Activated CD4-positive, alpha-beta T cell treated with anti-CD3 and anti-CD28 coated beads for 36 hours (primary cell): ENCODE measurements at regions not wholly inside any gene's neighbourhood (a gene's known extent, or its start where the extent isn't known, plus 50 kb on each side); places are given as distances from the start of the nearest gene placed in this dataset.
A peak's percentile ranks its signal among the peaks of the same experiment; 100 is the strongest.

Experiments used
- ATAC-seq: fragments of 200-7000 bp; cut with Tn5 transposase; one replicate; pipeline ENCODE4 v1.10.0; 2021; ENCODE audit warnings: mild to moderate bottlenecking, moderate library complexity
- CTCF ChIA-PET: fragments of 350-600 bp; sonication (Branson Sonifier 250); formaldehyde crosslinking; loops from one replicate; lab custom pipeline; 2021; ENCODE audit warnings: antibody characterized with exemption; lab: Charles Lee
- POLR2A ChIA-PET: fragments of 350-600 bp; sonication (Branson Sonifier 250); formaldehyde crosslinking; loops from one replicate; lab custom pipeline; 2021; ENCODE audit warnings: antibody characterized with exemption, inconsistent platforms; lab: Charles Lee
- DNase-seq: peaks from one replicate; pipeline ENCODE4 v3.0.0-alpha.2; 2020
- H3K27ac Mint-ChIP-seq: one replicate; pipeline ENCODE4 v1.8.0; 2021; ENCODE audit warnings: mixed read lengths
- H3K27me3 Mint-ChIP-seq: one replicate; pipeline ENCODE4 v1.8.0; 2021; ENCODE audit warnings: mixed read lengths
- H3K36me3 Mint-ChIP-seq: one replicate; pipeline ENCODE4 v1.8.0; 2021; ENCODE audit warnings: low read depth, mixed read lengths
- H3K4me1 Mint-ChIP-seq: one replicate; pipeline ENCODE4 v1.8.0; 2021; ENCODE audit warnings: mixed read lengths
- H3K4me3 Mint-ChIP-seq: one replicate; pipeline ENCODE4 v1.8.0; 2021; ENCODE audit warnings: mild to moderate bottlenecking, moderate library complexity, mixed read lengths
- H3K9me3 Mint-ChIP-seq: one replicate; pipeline ENCODE4 v1.8.0; 2021; ENCODE audit warnings: low read depth, mixed read lengths
- intact Hi-C, 2 experiments: fragments of 100-400 bp; cut with DNase I in 1 of 2; cut with micrococcal nuclease in 1 of 2; formaldehyde crosslinking; loops; one replicate each; pipeline versions ENCODE4 v1.14.2 to v1.15.1; 2022 to 2024; cut with DNase I, micrococcal nuclease

GRCh38 chrY:7968293-7968692 lies 1056.7 kb upstream of the AMELY start:
- no peaks in the 10 kb centered on the region for H3K27me3 Mint-ChIP-seq
- POLR2A ChIA-PET = no interaction called here
- no peaks in the 10 kb centered on the region for H3K9me3 Mint-ChIP-seq
- ATAC-seq (no peak), DNase-seq (no peak)
- intact Hi-C loops = loop anchor here in 1 of 2 experiments (10.0 kb wide), 1 partner anchor 63 kb away; no protein-coding TSS in a partner anchor
- no peaks in the 10 kb centered on the region for H3K4me1 Mint-ChIP-seq
- no peaks in the 10 kb centered on the region for H3K36me3 Mint-ChIP-seq
- H3K4me3 Mint-ChIP-seq = no peak overlapping the region
- no peak overlapping the region for H3K27ac Mint-ChIP-seq
- CTCF ChIA-PET = no interaction called here

- Mint-ChIP-seq H3K27ac (no peak overlapping the region), H3K4me3 (no peak overlapping the region), H3K4me1 (no peaks in the 10 kb centered on the region), H3K27me3 (no peaks in the 10 kb centered on the region), H3K9me3 (no peaks in the 10 kb centered on the region), H3K36me3 (no peaks in the 10 kb centered on the region)
- POLR2A ChIA-PET = no interaction called here
- ATAC-seq = peak; percentile 66
- no peak for DNase-seq
- intact Hi-C loops = loop anchor here in 1 of 2 experiments (10.0 kb wide), 1 partner anchor 62 kb away; no protein-coding TSS in a partner anchor
- CTCF ChIA-PET = no interaction called here
These were observed 1055.4 kb upstream of the AMELY start for GRCh38 chrY:7966916-7967315.

GRCh38 chrY:7963393-7963792 lies 1051.8 kb upstream of the AMELY start:
- no peaks in the 10 kb centered on the region for H3K9me3 Mint-ChIP-seq
- no peak overlapping the region for H3K4me3 Mint-ChIP-seq
- intact Hi-C loops = loop anchor here in 1 of 2 experiments (10.0 kb wide), 1 partner anchor 59 kb away; no protein-coding TSS in a partner anchor
- POLR2A ChIA-PET = no interaction called here
- H3K36me3 Mint-ChIP-seq = no peaks in the 10 kb centered on the region
- H3K27ac Mint-ChIP-seq = no peak overlapping the region
- H3K4me1 Mint-ChIP-seq = no peaks in the 10 kb centered on the region
- DNase-seq (no peak), ATAC-seq (no peak)
- no peaks in the 10 kb centered on the region for H3K27me3 Mint-ChIP-seq
- CTCF ChIA-PET = no interaction called here

GRCh38 chrY:7962350-7962749 lies 1050.8 kb upstream of the AMELY start:
- Mint-ChIP-seq H3K4me3 (no peak overlapping the region), H3K27me3 (peaks cover 2% of the 10 kb centered on the region), H3K27ac (no peak overlapping the region), H3K36me3 (no peaks in the 10 kb centered on the region), H3K9me3 (no peaks in the 10 kb centered on the region), H3K4me1 (no peaks in the 10 kb centered on the region)
- intact Hi-C loops = loop anchor here in 1 of 2 experiments (10.0 kb wide), 1 partner anchor 58 kb away; no protein-coding TSS in a partner anchor
- DNase-seq = no peak
- CTCF ChIA-PET = no interaction called here
- POLR2A ChIA-PET = no interaction called here
- no peak for ATAC-seq

GRCh38 chrY:7961811-7962210 lies 1050.3 kb upstream of the AMELY start:
- ChIA-PET POLR2A (no interaction called here), CTCF (no interaction called here)
- ATAC-seq = no peak
- no peaks in the 10 kb centered on the region for H3K36me3 Mint-ChIP-seq
- no peak overlapping the region for H3K4me3 Mint-ChIP-seq
- no peaks in the 10 kb centered on the region for H3K4me1 Mint-ChIP-seq
- H3K27me3 Mint-ChIP-seq = peaks cover 2% of the 10 kb centered on the region
- DNase-seq = no peak
- no peak overlapping the region for H3K27ac Mint-ChIP-seq
- intact Hi-C loops = loop anchor here in 1 of 2 experiments (10.0 kb wide), 1 partner anchor 57 kb away; no protein-coding TSS in a partner anchor
- no peaks in the 10 kb centered on the region for H3K9me3 Mint-ChIP-seq

- ATAC-seq (no peak), DNase-seq (no peak)
- Mint-ChIP-seq H3K36me3 (no peaks in the 10 kb centered on the region), H3K4me3 (no peak overlapping the region), H3K4me1 (no peaks in the 10 kb centered on the region), H3K27ac (no peak overlapping the region), H3K27me3 (peaks cover 2% of the 10 kb centered on the region), H3K9me3 (no peaks in the 10 kb centered on the region)
- CTCF ChIA-PET = interaction anchor here (0.7 kb wide), 1 partner anchor 16 kb away, joined by 3 read pairs; no protein-coding TSS in a partner anchor
- POLR2A ChIA-PET = no interaction called here
- intact Hi-C loops = no loop called here
These were observed 1046.2 kb upstream of the AMELY start for GRCh38 chrY:7957773-7958172.

GRCh38 chrY:7951187-7951852 lies 1039.8 kb upstream of the AMELY start:
- no peak overlapping the region for H3K4me3 Mint-ChIP-seq
- CTCF ChIA-PET = no interaction called here
- H3K9me3 Mint-ChIP-seq = no peaks in the 10 kb centered on the region
- no peaks in the 10 kb centered on the region for H3K27me3 Mint-ChIP-seq
- intact Hi-C loops = no loop called here
- H3K27ac Mint-ChIP-seq = no peak overlapping the region
- H3K4me1 Mint-ChIP-seq = no peaks in the 10 kb centered on the region
- H3K36me3 Mint-ChIP-seq = no peaks in the 10 kb centered on the region
- ATAC-seq (no peak), DNase-seq (no peak)
- POLR2A ChIA-PET = no interaction called here

- intact Hi-C loops = no loop called here
- POLR2A ChIA-PET = no interaction called here
- Mint-ChIP-seq H3K4me1 (no peaks in the 10 kb centered on the region), H3K36me3 (no peaks in the 10 kb centered on the region), H3K9me3 (no peaks in the 10 kb centered on the region), H3K27me3 (no peaks in the 10 kb centered on the region), H3K27ac (no peak overlapping the region), H3K4me3 (no peak overlapping the region)
- CTCF ChIA-PET = no interaction called here
- ATAC-seq = no peak
- DNase-seq = no peak
These were observed 1032.6 kb upstream of the AMELY start for GRCh38 chrY:7944135-7944534.

- intact Hi-C loops = no loop called here
- Mint-ChIP-seq H3K9me3 (no peaks in the 10 kb centered on the region), H3K36me3 (no peaks in the 10 kb centered on the region), H3K27ac (no peak overlapping the region), H3K27me3 (no peaks in the 10 kb centered on the region), H3K4me1 (no peaks in the 10 kb centered on the region), H3K4me3 (no peak overlapping the region)
- no peak for DNase-seq
- CTCF ChIA-PET = no interaction called here
- POLR2A ChIA-PET = no interaction called here
- ATAC-seq = no peak
These were observed 1031.2 kb upstream of the AMELY start for GRCh38 chrY:7942711-7943110.

GRCh38 chrY:7941856-7942255 lies 1030.3 kb upstream of the AMELY start:
- H3K36me3 Mint-ChIP-seq = no peaks in the 10 kb centered on the region
- no peaks in the 10 kb centered on the region for H3K9me3 Mint-ChIP-seq
- ATAC-seq (no peak), DNase-seq (no peak)
- ChIA-PET CTCF (interaction anchor here (0.6 kb wide), 1 partner anchor 16 kb away, joined by 3 read pairs; no protein-coding TSS in a partner anchor), POLR2A (no interaction called here)
- intact Hi-C loops = no loop called here
- H3K27ac Mint-ChIP-seq = no peak overlapping the region
- no peaks in the 10 kb centered on the region for H3K4me1 Mint-ChIP-seq
- no peak overlapping the region for H3K4me3 Mint-ChIP-seq
- H3K27me3 Mint-ChIP-seq = no peaks in the 10 kb centered on the region

GRCh38 chrY:7938982-7939718 lies 1027.6 kb upstream of the AMELY start:
- POLR2A ChIA-PET = no interaction called here
- peaks cover 2% of the 10 kb centered on the region for H3K4me1 Mint-ChIP-seq
- H3K4me3 Mint-ChIP-seq = no peak overlapping the region
- DNase-seq (no peak), ATAC-seq (no peak)
- H3K36me3 Mint-ChIP-seq = no peaks in the 10 kb centered on the region
- intact Hi-C loops = no loop called here
- CTCF ChIA-PET = no interaction called here
- H3K27ac Mint-ChIP-seq = no peak overlapping the region
- no peaks in the 10 kb centered on the region for H3K27me3 Mint-ChIP-seq
- no peaks in the 10 kb centered on the region for H3K9me3 Mint-ChIP-seq

- ATAC-seq (no peak), DNase-seq (no peak)
- H3K4me1 Mint-ChIP-seq = peaks cover 2% of the 10 kb centered on the region
- H3K27me3 Mint-ChIP-seq = no peaks in the 10 kb centered on the region
- no peaks in the 10 kb centered on the region for H3K36me3 Mint-ChIP-seq
- intact Hi-C loops = no loop called here
- no peaks in the 10 kb centered on the region for H3K9me3 Mint-ChIP-seq
- H3K4me3 Mint-ChIP-seq = no peak overlapping the region
- H3K27ac Mint-ChIP-seq = no peak overlapping the region
- ChIA-PET CTCF (no interaction called here), POLR2A (no interaction called here)
These were observed 1025.3 kb upstream of the AMELY start for GRCh38 chrY:7936831-7937230.
